Neural cell (in vitro differentiated cells): ENCODE measurements at regions not wholly inside any gene's neighbourhood (a gene's known extent, or its start where the extent isn't known, plus 50 kb on each side); places are given as distances from the start of the nearest gene placed in this dataset.

Experiments
- H2AFZ ChIP-seq: fragments of 200-600, 300-800 bp; sonication (generic), shearing (Covaris generic); 2 replicates; pipeline ENCODE4 v1.6.0; 2014; ENCODE audit warnings: low read depth, mild to moderate bottlenecking, antibody characterized with exemption, low read length, moderate library complexity
- H3F3A ChIP-seq: fragments of 200-600 bp; shearing (Covaris generic); 2 replicates; pipeline ENCODE4 v1.6.1; 2016; ENCODE audit warnings: mild to moderate bottlenecking, moderate library complexity, mixed read lengths, antibody characterized with exemption, low read length; ENCODE audit not compliant: insufficient read depth, poor library complexity, severe bottlenecking
- H3K27ac ChIP-seq: fragments of 200-600, 300-800 bp; sonication (generic), shearing (Covaris generic); 2 replicates; pipeline ENCODE4 v1.5.1; 2014; ENCODE audit warnings: mild to moderate bottlenecking, low read length, moderate library complexity
- H3K27me3 ChIP-seq: fragments of 300-800, 200-600 bp; sonication (generic), shearing (Covaris generic); 2 replicates; pipeline ENCODE4 v1.6.0; 2014; ENCODE audit warnings: mild to moderate bottlenecking, low read depth, low read length, moderate library complexity; ENCODE audit not compliant: insufficient read depth
- H3K36me3 ChIP-seq: fragments of 300-800, 200-600 bp; sonication (generic), shearing (Covaris generic); 2 replicates; pipeline ENCODE4 v1.5.1; 2014; ENCODE audit warnings: mild to moderate bottlenecking, antibody characterized with exemption, low read length, moderate library complexity; ENCODE audit not compliant: insufficient read depth
- H3K4me2 ChIP-seq: fragments of 300-800, 200-600 bp; sonication (generic), shearing (Covaris generic); 2 replicates; pipeline ENCODE4 v1.6.0; 2014; ENCODE audit warnings: mild to moderate bottlenecking, low read length
- H3K4me3 ChIP-seq: fragments of 300-800, 200-600 bp; sonication (generic), shearing (Covaris generic); 2 replicates; pipeline ENCODE4 v1.5.1; 2014; ENCODE audit warnings: mild to moderate bottlenecking, low read length, moderate library complexity
- H3K79me2 ChIP-seq: fragments of 200-600 bp; shearing (Covaris generic); replicated peaks from 2 replicates; pipeline ENCODE4 v1.6.0; 2014; ENCODE audit warnings: mild to moderate bottlenecking, low read length, moderate library complexity; ENCODE audit not compliant: insufficient read depth
- H3K9ac ChIP-seq: fragments of 300-800, 200-600 bp; sonication (generic), shearing (Covaris generic); 2 replicates; pipeline ENCODE4 v1.6.1; 2016; ENCODE audit warnings: mild to moderate bottlenecking, low read length, mixed read lengths
- H3K9me2 ChIP-seq: fragments of 200-600 bp; shearing (Covaris generic); 2 replicates; pipeline ENCODE4 v1.6.1; 2016; ENCODE audit warnings: mild to moderate bottlenecking, low read length, mixed read lengths; ENCODE audit not compliant: insufficient read depth
- H3K9me3 ChIP-seq: fragments of 200-600, 300-800 bp; sonication (generic), shearing (Covaris generic); 2 replicates; pipeline ENCODE4 v1.6.1; 2016; ENCODE audit warnings: mild to moderate bottlenecking, mixed run types, low read length, moderate library complexity, mixed read lengths
- H4K20me1 ChIP-seq: fragments of 200-600 bp; shearing (Covaris generic); 2 replicates; pipeline ENCODE4 v1.6.1; 2016; ENCODE audit warnings: mild to moderate bottlenecking, mixed run types; ENCODE audit not compliant: insufficient read depth
- CTCF ChIP-seq: fragments of 450-650 bp; IDR thresholded peaks from 2 replicates; pipeline ENCODE4 v1.5.1; 2014; ENCODE audit warnings: antibody characterized with exemption, mild to moderate bottlenecking, moderate library complexity; ENCODE audit not compliant: poor library complexity, severe bottlenecking
- EP300 ChIP-seq: fragments of 450-650 bp; conservative IDR thresholded peaks from 2 replicates; pipeline ENCODE4 v1.6.1; 2014; ENCODE audit warnings: antibody characterized with exemption, mild to moderate bottlenecking, moderate library complexity; ENCODE audit not compliant: poor library complexity, severe bottlenecking
- EZH2 ChIP-seq: fragments of 200-600, 300-800 bp; shearing (Covaris generic), sonication (generic); IDR thresholded peaks from 2 replicates; pipeline ENCODE4 v1.6.1; 2014; ENCODE audit warnings: antibody characterized with exemption, low read length, borderline replicate concordance, mild to moderate bottlenecking; ENCODE audit not compliant: insufficient read depth, poor library complexity, severe bottlenecking
- MXI1 ChIP-seq: fragments of 450-650 bp; conservative IDR thresholded peaks from 2 replicates; pipeline ENCODE4 v1.6.1; 2014; ENCODE audit warnings: antibody characterized with exemption, mild to moderate bottlenecking; ENCODE audit not compliant: poor library complexity, severe bottlenecking
- POLR2AphosphoS5 ChIP-seq: IDR thresholded peaks from 2 replicates; pipeline ENCODE4 v1.6.1; 2012
- RAD21 ChIP-seq: fragments of 450-650 bp; conservative IDR thresholded peaks from 2 replicates; pipeline ENCODE4 v1.6.1; 2014; ENCODE audit warnings: antibody characterized with exemption, mild to moderate bottlenecking, moderate library complexity
- REST ChIP-seq: IDR thresholded peaks from 2 replicates; pipeline ENCODE4 v1.6.1; 2012; ENCODE audit warnings: borderline replicate concordance
- SMC3 ChIP-seq: fragments of 450-650 bp; conservative IDR thresholded peaks from 2 replicates; pipeline ENCODE4 v1.6.1; 2014; ENCODE audit warnings: antibody characterized with exemption, mild to moderate bottlenecking, moderate library complexity; ENCODE audit not compliant: poor library complexity
- TAF1 ChIP-seq: IDR thresholded peaks from 2 replicates; pipeline ENCODE4 v1.6.1; 2012; ENCODE audit warnings: low read depth

- Histone ChIP-seq H3K4me2 (no peak overlapping the region), H3K4me3 (no peak overlapping the region), H2AFZ (no peak overlapping the region), H3K9me2 (no peaks in the 10 kb centered on the region), H4K20me1 (no peaks in the 10 kb centered on the region), H3F3A (no peaks in the 10 kb centered on the region), H3K79me2 (no peaks in the 10 kb centered on the region), H3K9me3 (no peaks in the 10 kb centered on the region), H3K27ac (no peak overlapping the region), H3K27me3 (no peaks in the 10 kb centered on the region), H3K36me3 (no peaks in the 10 kb centered on the region), H3K9ac (no peak overlapping the region)
- TF ChIP-seq CTCF (no peak), RAD21 (no peak), POLR2AphosphoS5 (no peak), EZH2 (no peak), REST (no peak), SMC3 (no peak)
Measured at GRCh38 chr12:82058197-82058596, 299.0 kb upstream of the PPFIA2 start.

GRCh38 chr12:82057770-82058169 lies 298.6 kb upstream of the PPFIA2 start:
- no peak overlapping the region for H3K27ac ChIP-seq
- H3K9me3 ChIP-seq, result no peaks in the 10 kb centered on the region
- no peaks in the 10 kb centered on the region for H3K27me3 ChIP-seq
- no peak overlapping the region for H3K4me3 ChIP-seq
- H4K20me1 ChIP-seq, result no peaks in the 10 kb centered on the region
- no peaks in the 10 kb centered on the region for H3F3A ChIP-seq
- no peak overlapping the region for H3K9ac ChIP-seq
- H3K36me3 ChIP-seq, result no peaks in the 10 kb centered on the region
- H2AFZ ChIP-seq, result no peak overlapping the region
- TF ChIP-seq EZH2, result no peak
- TF ChIP-seq TAF1, result no peak
- TF ChIP-seq CTCF, result no peak
- no peak for TF ChIP-seq REST
- TF ChIP-seq SMC3, result no peak
- TF ChIP-seq EP300, result no peak
- TF ChIP-seq POLR2AphosphoS5, result no peak
- no peak for TF ChIP-seq MXI1
- H3K4me2 ChIP-seq, result no peak overlapping the region
- no peaks in the 10 kb centered on the region for H3K79me2 ChIP-seq
- H3K9me2 ChIP-seq, result no peaks in the 10 kb centered on the region
